ENCODE measurements at regions not wholly inside any gene's neighbourhood (a gene's known extent, or its start where the extent isn't known, plus 50 kb on each side); places are given as distances from the start of the nearest gene placed in this dataset.
"Not testable (repeated sequence)": the region's sequence is repeated elsewhere in the genome, so short reads cannot be mapped to it uniquely, and the experiment has no call there.

- DNase-seq, result not testable (repeated sequence)
Observed at GRCh38 chr13:70981219-70981618, 873.0 kb upstream of the KLHL1 start.

GRCh38 chr13:70969321-70969720 is 861.1 kb upstream of the KLHL1 start:
- no peak for DNase-seq

GRCh38 chr13:70967564-70967963 is 859.3 kb upstream of the KLHL1 start:
- no peak for DNase-seq

GRCh38 chr13:70964874-70965273 is 856.6 kb upstream of the KLHL1 start:
- no peak for DNase-seq

GRCh38 chr13:70964124-70964523 is 855.9 kb upstream of the KLHL1 start:
- DNase-seq, result no peak

GRCh38 chr13:70960841-70961443 is 852.7 kb upstream of the KLHL1 start:
- peak; percentile 13 to 20 for DNase-seq

GRCh38 chr13:70959035-70959775 is 851.0 kb upstream of the KLHL1 start:
- DNase-seq, result no peak

- DNase-seq, result no peak
Observed at GRCh38 chr13:70955887-70956286, 847.6 kb upstream of the KLHL1 start.

GRCh38 chr13:70950664-70951063 is 842.4 kb upstream of the KLHL1 start:
- DNase-seq, result no peak

- DNase-seq, result no peak
Observed at GRCh38 chr13:70945506-70945905, 837.3 kb upstream of the KLHL1 start.

- DNase-seq, result no peak
Observed at GRCh38 chr13:70941454-70941853, 833.2 kb upstream of the KLHL1 start.

GRCh38 chr13:70938462-70938861 is 830.2 kb upstream of the KLHL1 start:
- no peak for DNase-seq

GRCh38 chr13:70932511-70932910 is 824.3 kb upstream of the KLHL1 start:
- no peak for DNase-seq

GRCh38 chr13:70923863-70924752 is 815.9 kb upstream of the KLHL1 start:
- no peak for DNase-seq

- no peak for DNase-seq
Observed at GRCh38 chr13:70911286-70911685, 803.0 kb upstream of the KLHL1 start.

- DNase-seq, result no peak
Observed at GRCh38 chr13:70908795-70909194, 800.5 kb upstream of the KLHL1 start.

- DNase-seq, result no peak
Observed at GRCh38 chr13:70905035-70905434, 796.8 kb upstream of the KLHL1 start.

- no peak for DNase-seq
Observed at GRCh38 chr13:70896136-70896535, 787.9 kb upstream of the KLHL1 start.

GRCh38 chr13:70895599-70895998 is 787.3 kb upstream of the KLHL1 start:
- no peak for DNase-seq

GRCh38 chr13:70894258-70894657 is 786.0 kb upstream of the KLHL1 start:
- DNase-seq, result no peak

- no peak for DNase-seq
Observed at GRCh38 chr13:70893832-70894231, 785.6 kb upstream of the KLHL1 start.

GRCh38 chr13:70890289-70890688 is 782.0 kb upstream of the KLHL1 start:
- DNase-seq, result no peak

GRCh38 chr13:70889163-70889562 is 780.9 kb upstream of the KLHL1 start:
- DNase-seq, result no peak

GRCh38 chr13:70884196-70884595 is 775.9 kb upstream of the KLHL1 start:
- no peak for DNase-seq

Measured in SHP77 (cell line).